HG03175 (cell line): ENCODE measurements at regions not wholly inside any gene's neighbourhood (a gene's known extent, or its start where the extent isn't known, plus 50 kb on each side); places are given as distances from the start of the nearest gene placed in this dataset.
"Not testable (repeated sequence)": the region's sequence is repeated elsewhere in the genome, so short reads cannot be mapped to it uniquely, and the experiment has no call there.

ENCODE experiments used
- ATAC-seq: cut with Tn5 transposase; IDR thresholded peaks from one replicate; pipeline ENCODE4 v1.9.1; 2021; ENCODE audit warnings: mild to moderate bottlenecking, moderate library complexity; ENCODE audit not compliant: unreplicated experiment

DNA sequence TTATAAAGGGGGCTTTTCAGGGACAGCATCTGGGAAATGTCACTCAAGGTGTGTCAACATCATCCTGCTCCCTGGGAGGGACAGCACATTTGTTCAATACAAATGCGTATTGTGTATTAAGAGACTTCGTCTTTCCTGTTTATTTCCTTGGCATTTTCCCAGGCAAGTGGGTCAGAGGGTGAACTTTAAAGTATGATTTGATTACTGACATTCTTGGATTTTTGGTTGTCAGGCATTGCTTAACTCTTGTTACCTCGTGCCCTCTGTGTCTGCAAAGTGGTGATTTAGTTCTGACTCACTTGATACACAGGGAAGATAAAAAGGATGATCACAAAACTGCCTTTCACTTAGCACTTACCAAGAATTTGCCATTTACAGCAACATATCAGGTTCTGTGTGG is 292.7 kb downstream of the SUCLA2 start:
- ATAC-seq = no peak

DNA sequence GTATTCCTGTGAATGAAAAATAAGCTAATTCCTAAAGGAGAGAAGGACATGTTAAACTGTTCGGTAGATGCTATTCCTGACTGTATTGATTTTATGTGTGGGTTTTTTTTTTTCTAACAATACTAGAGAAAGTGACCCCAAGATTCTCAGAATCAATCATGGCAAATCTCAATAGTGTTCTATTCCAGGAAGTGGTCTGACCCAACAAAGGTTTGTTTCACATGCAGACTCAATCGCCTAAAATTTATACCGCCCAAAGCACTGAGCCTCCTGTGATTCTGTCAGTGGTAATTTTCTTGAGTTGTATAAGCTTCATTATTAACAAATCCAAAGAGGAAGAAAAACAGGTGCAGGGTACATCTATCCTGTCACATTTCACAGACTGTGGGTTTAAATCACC is 293.7 kb downstream of the SUCLA2 start:
- ATAC-seq = no peak

DNA sequence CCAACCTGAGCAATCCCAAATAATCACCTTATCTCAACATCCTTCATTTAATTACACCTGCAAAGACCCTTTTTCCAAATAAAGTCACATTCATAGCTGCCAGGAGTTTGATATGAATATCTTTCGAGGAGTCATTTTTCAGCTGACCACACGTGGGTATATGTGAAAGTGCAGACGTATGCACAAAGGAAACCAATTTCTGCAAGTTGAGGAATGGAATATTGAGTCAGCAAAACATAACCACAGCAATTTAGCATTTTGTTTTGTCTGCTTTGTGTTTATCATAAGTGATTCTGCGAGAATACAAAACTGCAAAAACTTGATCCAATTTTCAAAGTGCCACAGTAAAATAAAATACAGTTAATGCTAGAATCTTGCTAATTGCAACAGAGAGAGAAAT is 295.9 kb downstream of the SUCLA2 start:
- no peak for ATAC-seq

DNA sequence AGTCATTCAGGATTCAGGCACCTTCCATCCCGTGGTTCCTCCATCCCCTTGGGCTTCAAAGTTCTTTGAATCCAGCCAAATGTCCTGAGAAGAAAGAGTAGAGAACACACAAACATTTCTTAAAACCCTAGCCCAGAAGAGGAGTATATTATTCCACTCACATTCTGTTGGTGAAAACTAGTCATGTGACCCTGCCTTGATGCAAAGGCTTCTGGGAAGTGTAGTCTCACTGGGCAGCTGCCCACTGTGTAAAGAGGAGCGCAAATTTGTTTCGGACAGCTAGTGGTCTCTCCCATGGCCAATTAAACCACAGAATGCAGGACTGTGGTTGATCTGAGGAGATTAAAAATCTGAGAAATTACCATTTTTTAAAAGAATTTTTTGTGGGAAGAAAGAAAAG is 304.4 kb downstream of the SUCLA2 start:
- ATAC-seq = no peak

DNA sequence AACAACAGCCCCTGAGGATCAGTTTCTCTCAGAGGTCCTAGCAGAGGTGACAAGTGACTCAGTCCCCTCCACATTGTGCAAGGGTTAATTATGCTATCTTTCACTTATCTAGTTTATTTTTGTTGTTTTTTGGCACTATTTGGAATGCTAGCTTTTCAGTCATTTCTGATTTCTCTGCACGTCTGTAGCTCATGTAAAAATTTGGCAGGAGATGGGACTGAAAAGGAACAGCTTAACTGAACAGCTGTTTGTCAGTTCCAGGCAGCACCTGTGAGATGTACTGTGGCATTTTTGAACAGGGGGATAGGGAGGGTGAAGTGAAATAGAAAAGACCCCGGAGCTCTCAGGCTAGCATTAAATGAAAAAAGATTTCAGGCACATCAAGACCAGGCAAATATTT is 313.5 kb downstream of the SUCLA2 start:
- no peak for ATAC-seq

DNA sequence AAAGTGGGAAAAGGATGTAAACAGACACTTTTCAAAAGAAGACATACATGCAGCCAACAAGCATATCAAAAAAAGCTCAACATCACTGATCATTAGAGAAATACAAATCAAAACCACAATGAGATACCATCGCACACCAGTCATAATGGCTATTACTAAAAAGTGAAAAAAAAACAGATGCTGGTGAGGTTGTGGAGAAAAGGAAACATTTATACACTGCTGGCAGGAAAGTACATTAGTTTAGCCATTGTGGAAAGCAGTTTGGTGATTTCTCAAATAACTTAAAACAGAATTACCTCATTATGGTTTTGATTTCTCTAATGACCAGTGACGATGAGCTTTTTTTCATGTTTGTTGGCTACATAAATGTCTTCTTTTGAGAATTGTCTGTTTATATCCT is 315.9 kb downstream of the SUCLA2 start:
- ATAC-seq = not testable (repeated sequence)

DNA sequence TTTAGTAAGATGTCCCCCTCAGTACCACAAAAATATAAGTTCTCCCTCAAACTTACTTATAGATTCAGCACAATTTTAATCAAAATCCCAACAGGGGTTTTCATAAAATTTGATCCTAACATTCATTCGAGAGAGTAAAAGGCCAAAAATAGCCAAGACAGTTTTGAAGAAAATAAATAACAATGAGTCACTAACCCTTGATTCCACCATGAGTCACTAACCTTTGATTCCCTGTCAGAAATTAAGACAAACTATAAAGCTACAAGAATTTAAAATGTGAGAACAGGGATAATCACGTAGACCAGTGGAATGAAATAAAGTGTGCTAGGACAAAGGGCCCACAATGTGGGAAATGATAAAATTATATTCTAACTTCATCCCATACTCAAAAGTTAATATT is 320.3 kb downstream of the SUCLA2 start:
- ATAC-seq = no peak

DNA sequence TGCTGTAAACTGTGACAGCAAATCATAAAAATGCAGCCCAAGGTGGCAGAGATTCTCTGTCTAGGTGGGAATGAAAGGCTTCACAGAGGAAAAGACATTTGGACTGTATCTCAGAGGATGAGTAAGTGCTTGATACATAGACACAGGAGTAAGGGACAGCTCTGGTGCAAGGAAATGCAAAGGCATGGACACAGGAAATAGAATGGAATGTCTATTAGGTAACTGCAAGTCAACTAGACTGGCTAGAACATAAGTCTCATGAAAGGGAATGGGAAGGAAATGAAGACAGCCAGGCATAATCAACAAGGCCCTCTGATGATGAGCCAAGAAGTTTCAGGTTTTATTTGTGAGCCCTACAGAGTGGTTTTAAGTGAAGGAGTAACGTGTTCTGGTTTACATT is 321.7 kb downstream of the SUCLA2 start:
- ATAC-seq = no peak

DNA sequence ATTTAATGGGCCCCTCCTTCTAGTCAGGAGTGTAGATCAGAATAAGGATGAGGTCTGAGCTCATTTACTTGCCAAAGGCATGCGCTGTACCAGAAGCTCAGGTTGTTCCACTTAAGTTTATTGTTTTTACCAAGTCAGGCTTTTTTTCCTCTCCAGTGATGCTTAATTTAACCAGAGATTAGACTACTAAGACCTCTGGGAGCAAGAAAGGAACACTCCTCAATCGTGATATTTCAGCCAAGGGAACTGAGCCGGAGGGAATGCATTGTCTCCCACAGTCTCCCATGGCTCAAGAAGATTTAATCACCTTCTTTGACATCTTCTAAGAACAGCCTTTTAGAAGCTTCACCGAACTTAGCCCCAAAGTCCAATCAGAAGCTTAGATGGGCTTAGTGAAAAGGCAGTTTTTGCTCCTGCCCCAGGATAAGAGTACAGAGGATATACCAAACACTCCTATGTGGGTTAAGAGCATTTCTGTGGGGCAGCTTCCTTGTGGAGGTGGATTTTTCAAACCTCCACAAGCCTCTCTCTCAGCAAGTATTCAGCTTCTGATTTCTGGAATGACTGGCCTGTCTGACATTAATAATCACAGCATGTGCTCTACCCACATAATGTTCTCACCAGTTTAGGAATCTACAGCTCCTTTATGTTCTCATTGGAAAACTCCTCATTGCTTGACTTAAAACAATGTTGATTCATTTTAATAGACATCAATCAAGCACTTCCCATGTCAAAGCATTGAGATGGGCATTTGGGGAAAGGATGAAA is 322.7 kb downstream of the SUCLA2 start:
- ATAC-seq = no peak

DNA sequence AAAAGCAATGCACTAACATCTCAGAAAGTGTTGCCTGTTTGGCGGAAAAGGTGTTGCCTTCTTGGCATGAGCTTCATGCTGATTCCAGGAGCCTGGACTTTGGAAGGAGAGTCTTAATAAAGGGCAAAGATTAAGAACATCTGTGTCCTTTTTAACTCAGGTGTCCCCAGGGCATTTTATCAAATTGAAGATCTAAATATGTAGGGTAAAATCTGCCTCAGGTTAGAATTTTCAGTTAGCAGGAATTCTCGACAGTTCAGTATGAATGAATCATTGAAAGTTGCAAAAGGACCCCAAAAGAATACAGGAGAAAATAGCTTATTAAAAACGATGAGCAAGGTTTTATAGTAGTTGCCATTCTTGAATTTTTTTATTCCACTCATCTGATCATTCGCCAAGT is 325.2 kb downstream of the SUCLA2 start:
- ATAC-seq = no peak

DNA sequence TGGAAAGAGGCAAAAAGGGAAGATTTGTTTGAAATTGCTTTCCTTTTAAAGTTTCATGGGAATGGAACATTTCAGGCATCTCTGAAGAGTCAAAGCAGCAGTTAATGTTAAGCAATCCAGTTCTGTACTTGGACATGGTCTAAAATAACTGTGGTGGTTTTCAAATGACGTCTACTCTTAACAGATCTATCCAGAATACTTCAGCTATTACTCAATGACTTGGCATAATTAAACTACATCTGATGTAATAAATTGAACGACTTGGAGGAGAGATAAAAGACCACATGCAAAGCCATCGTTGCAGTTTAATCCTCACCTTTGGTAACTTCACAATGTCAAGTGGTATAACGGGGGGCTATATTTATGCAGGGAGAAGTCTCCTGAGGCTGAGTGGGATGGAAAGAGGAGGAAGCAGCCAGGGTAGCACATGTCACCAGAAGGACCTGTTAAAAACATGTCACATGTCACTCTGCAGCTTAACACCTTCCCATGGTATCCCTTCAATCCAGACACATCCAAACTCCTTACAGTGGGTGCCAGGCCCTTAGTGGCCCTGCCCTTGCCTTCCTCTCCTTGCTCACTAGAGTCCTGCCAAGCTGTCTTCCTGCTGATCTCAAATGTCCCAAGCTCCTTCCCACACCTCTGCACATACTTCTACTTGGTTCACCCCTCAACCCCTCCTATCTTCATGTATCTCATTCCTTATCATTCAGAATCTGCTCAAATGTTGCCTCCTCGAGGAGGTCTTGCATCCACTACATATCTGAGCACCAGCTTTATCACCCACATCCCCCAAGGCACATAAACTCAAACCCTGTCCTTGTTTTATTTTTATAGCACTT is 327.8 kb downstream of the SUCLA2 start:
- ATAC-seq = no peak

DNA sequence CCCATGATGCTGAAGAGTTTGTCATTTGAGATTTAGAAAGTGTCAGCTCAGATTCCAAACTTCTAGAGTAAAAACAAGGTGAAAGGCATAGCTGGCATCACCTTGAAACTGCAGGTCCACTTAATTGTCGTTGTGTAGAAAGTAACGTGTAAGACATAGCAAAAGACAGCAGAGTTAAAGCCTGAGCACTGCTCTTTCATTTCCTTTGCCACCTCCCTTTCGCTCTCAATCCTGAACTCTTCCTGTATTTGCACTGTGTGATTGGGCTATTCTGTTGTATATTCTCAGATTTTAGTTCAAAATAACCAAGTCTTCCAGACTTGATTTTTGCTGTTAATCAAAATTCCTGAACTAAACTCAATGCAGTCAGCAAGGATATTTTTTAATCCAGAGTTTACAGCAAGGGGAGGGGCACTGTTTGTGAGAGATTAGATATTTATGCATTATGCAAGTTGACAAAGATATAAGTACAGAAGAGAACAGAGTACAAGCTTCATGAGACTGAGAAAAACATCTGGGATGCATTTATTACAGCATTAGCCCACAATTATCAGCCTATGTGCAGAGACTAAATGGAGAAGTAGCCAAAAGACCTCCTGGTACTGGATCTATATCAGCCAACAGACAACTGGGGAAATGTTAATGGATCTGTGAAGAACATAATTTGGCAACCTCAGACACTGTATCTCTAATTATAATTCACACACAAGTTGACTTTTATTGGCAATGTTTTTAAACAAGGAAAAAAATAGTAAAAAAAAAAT is 328.6 kb downstream of the SUCLA2 start:
- ATAC-seq = no peak

DNA sequence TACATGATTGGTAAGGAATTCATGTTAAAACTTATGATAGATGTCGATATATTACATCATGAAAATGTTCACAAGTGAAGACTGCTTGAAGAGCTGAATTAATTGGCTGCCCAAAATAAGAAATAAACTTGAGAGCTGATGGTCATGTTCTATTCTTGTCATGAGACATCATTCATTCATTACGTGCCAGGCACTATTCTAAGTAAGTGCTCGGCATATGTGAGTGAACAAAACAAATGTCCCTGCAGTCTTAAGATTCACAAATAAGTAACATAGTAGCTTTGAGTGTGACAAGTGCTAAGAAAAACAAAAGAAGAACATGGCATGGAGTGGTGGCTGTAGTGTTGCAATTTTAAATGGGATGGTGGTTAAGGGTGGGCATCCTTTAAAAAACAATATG is 329.3 kb downstream of the SUCLA2 start:
- no peak for ATAC-seq

DNA sequence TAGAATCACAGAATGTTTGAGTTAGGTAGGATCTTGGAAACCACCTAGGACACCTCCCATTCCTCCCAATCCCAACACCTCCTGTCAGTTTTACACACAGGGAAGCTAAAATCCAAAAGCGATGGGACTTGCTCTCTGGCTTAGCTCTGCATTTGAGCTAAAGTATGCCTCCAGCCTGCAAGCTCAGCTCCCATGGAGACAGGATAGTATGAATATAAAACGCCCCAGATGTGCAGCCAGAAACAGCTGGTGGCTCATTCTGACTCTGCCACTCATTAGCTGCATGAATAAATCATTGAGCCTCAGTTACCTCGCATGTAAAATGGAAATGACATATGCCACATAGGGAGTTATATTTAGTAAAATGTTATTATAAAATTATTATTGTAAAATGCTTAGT is 336.0 kb downstream of the SUCLA2 start:
- no peak for ATAC-seq

DNA sequence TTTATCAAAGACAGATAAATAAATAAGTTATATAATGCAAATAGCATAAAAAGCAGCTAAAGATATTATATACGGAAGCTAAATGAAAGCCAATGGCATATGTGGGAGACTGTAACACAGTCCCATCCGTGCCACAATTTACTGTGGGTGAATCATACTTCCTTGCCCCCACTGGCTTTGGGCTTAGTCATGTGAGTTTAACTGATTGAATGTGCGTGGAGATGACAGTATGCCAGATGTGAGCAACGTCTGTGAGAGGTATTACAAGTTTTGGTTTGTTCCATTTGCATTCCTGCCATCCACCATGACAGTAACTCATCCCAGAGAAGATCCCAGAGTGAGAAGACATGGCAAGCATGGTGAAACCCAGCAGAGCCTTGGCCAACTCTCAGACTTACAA is 340.0 kb downstream of the SUCLA2 start:
- no peak for ATAC-seq

DNA sequence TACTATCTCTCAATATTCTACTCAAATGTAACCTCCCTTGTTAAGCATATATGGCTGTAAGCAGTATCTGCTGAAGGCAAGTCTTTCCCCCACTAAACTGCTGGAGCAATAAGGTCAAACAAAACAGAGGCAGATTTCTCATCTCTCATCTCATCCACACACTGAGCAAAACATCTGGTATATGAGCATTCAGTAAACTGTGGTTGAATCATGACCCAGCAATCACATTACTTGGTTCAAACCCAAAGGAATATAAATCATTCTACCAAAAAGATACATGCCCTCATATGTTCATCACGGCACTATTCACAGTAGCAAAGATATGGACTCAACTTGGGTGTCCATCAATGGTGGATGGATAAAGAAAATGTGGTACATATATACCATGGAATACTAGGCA is 344.4 kb downstream of the SUCLA2 start:
- ATAC-seq = no peak

DNA sequence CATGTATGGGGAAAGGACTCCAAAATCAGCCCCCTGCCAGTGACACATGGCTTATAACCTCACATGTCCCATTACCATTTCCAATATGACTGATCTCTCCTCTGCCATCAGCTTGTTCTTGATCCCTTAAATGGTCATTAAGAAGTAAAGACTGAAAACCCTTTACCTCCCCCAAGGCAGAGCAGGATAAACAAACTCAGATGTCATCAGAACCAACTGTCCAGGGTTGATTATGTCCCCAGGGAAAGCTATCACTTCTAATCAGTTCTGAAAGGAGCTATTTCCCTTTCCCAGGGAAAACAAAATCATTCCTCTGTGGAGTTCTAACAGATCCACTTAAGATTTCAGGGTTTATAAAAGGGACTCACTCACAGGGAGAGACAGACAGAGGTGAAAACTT is 350.9 kb downstream of the SUCLA2 start:
- ATAC-seq = no peak

DNA sequence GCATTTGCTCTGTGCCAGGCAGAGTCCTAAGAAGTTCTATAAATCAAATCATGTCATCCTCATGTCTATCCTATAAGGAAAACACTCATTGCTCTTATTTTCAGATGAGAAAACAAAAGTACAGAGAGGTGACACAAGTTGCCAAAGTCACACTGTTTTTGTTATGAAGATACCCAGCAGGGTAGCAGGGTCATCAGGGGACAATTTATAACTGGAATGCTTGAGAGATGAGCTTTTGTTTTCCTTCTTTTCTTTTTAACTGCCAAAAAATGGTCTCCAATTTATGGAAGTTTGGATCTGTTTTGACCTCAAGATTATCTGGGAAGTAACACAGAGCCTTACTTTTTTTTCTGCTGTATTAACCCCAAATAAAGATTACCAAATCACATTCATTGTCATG is 354.1 kb downstream of the SUCLA2 start:
- ATAC-seq = no peak

DNA sequence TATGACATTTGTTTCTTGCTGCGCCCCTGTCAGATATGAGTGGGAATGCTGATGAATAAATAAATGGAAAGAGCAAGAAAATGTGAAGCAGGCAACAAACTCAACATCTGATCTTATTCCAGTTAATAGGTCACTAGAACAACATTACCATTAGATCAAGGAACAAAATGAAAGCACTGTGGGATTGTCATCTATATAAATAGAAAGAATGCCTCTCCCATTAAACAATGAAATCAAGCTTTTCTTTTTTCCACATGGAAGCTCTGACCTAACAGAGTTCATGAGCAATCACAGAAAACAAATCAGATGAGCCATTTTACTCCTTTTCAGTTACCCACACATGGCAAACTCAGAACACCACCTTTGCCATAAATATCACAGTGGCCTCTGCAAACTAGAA is 354.8 kb downstream of the SUCLA2 start:
- ATAC-seq = no peak

DNA sequence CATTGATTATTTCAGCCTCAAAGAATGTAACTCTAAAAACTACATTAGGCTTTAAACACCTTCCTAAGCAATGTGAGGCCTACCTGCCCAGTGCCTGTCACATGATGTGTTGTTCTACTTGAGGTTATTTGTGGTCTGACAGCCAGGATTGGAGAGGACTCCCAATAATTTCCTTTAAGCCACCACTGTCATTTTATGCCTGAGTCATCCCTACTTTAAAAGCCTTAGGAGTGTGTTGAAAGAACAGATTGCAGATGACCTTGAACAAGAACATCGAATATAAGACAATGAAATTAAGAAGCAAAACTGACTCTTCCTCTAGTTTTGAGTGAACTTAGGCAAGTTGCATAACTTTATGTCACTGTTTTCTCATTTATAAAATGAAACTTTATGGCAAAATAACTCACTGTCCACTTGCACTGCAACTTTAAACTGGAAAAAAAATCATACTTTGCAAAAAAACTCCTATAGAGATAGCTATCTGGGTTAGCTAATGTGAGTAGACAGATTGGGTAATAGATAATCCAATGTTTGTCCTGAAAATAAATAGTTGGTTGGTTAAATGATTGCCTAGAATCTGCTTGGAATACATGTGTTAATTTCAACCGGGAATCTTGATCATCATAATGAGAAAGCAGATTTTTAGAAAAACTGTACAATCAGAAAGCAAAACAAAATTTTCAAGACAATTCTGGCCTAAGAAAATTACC is 361.2 kb downstream of the SUCLA2 start:
- no peak for ATAC-seq

DNA sequence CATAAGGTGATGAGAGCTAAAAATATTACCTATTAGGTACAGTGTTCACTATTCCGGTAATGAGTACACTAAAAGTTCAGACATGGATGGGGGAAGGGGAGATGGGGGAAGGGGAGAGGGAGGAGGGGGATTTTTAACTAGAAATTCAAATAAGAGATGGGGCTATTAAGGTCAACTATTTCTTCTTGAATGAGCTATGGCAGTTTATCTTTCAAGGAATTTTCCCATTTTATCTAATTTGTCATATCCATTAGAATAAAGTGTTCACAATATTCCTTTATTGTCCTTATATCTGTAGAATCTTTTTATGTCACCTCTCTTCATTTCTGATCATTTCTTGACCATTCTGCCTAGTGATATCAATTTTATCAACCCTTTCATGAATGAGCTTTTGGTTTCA is 362.4 kb downstream of the SUCLA2 start:
- no peak for ATAC-seq
